Vagina (tissue), 2 donors: ENCODE measurements at regions not wholly inside any gene's neighbourhood (a gene's known extent, or its start where the extent isn't known, plus 50 kb on each side); places are given as distances from the start of the nearest gene placed in this dataset.

Experiments used
- POLR2A ChIP-seq, 2 donors: fragments of 450-650 bp; IDR thresholded peaks; one replicate each; pipeline ENCODE4 v1.6.1; 2017; ENCODE audit warnings: antibody characterized with exemption in 2 of 2, mild to moderate bottlenecking in 2 of 2, moderate library complexity in 2 of 2
- POLR2AphosphoS5 ChIP-seq, 2 donors: sonication (generic); formaldehyde crosslinking; IDR thresholded peaks; one replicate each; pipeline ENCODE4 v1.9.0; 2017; ENCODE audit warnings: antibody characterized with exemption in 2 of 2, mild to moderate bottlenecking in 2 of 2, low read depth in 1 of 2; ENCODE audit not compliant: insufficient read depth in 1 of 2
- TF ChIP-seq, protein P1 (sequence below), 3 experiments: fragments of 450-650 bp in 2 of 3; fragments of 200-600 bp in 1 of 3; sonication (generic) in 1 of 3; IDR thresholded peaks; one replicate each; pipeline ENCODE4 v1.5.1; 2017 to 2019; ENCODE audit warnings: antibody characterized with exemption in 3 of 3, mild to moderate bottlenecking in 2 of 3, moderate library complexity in 2 of 3

- TF ChIP-seq, protein P1, sequence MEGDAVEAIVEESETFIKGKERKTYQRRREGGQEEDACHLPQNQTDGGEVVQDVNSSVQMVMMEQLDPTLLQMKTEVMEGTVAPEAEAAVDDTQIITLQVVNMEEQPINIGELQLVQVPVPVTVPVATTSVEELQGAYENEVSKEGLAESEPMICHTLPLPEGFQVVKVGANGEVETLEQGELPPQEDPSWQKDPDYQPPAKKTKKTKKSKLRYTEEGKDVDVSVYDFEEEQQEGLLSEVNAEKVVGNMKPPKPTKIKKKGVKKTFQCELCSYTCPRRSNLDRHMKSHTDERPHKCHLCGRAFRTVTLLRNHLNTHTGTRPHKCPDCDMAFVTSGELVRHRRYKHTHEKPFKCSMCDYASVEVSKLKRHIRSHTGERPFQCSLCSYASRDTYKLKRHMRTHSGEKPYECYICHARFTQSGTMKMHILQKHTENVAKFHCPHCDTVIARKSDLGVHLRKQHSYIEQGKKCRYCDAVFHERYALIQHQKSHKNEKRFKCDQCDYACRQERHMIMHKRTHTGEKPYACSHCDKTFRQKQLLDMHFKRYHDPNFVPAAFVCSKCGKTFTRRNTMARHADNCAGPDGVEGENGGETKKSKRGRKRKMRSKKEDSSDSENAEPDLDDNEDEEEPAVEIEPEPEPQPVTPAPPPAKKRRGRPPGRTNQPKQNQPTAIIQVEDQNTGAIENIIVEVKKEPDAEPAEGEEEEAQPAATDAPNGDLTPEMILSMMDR (IDR thresholded peaks at IDR 0.05) = no peak
- TF ChIP-seq POLR2A (IDR thresholded peaks at IDR 0.05) (no peak), POLR2AphosphoS5 (IDR thresholded peaks at IDR 0.05; ENCODE audit: insufficient read depth in 1 of 2, low read depth in 1 of 2) (no peak)
Observed at GRCh38 chr4:145251391-145251790, 71.0 kb upstream of the OTUD4 start.
